PFSK-1 (cell line): ENCODE measurements at regions not wholly inside any gene's neighbourhood (a gene's known extent, or its start where the extent isn't known, plus 50 kb on each side); places are given as distances from the start of the nearest gene placed in this dataset.

Experiments used
- FOXP2 ChIP-seq: optimal IDR thresholded peaks from 2 replicates; pipeline ENCODE3; 2011; ENCODE audit warnings: borderline replicate concordance, control low read depth, inconsistent platforms; ENCODE audit not compliant: insufficient read depth; ENCODE audit errors: extremely low read length, extremely low read depth
- POLR2AphosphoS5 ChIP-seq: IDR thresholded peaks from 2 replicates; pipeline ENCODE4 v1.6.1; 2012; ENCODE audit warnings: low read depth, mild to moderate bottlenecking, control low read depth, low read length, moderate library complexity
- SIN3A ChIP-seq: IDR thresholded peaks from 2 replicates; pipeline ENCODE4 v1.6.1; 2012; ENCODE audit warnings: mild to moderate bottlenecking, low read length, moderate library complexity, borderline replicate concordance; ENCODE audit not compliant: insufficient read depth
- TAF1 ChIP-seq: IDR thresholded peaks from 2 replicates; pipeline ENCODE4 v1.6.1; 2012; ENCODE audit warnings: low read length, control low read depth, borderline replicate concordance; ENCODE audit not compliant: insufficient read depth
- TF ChIP-seq, protein P1 (sequence below), 2 experiments: IDR thresholded peaks; 2 replicates each; pipeline versions ENCODE4 v1.6.1 to v1.8.0; 2011 to 2012; ENCODE audit warnings: low read depth in 2 of 2, low read length in 2 of 2, control low read depth in 1 of 2, inconsistent platforms in 1 of 2, mild to moderate bottlenecking in 1 of 2, moderate library complexity in 1 of 2; ENCODE audit not compliant: insufficient read depth in 1 of 2

DNA sequence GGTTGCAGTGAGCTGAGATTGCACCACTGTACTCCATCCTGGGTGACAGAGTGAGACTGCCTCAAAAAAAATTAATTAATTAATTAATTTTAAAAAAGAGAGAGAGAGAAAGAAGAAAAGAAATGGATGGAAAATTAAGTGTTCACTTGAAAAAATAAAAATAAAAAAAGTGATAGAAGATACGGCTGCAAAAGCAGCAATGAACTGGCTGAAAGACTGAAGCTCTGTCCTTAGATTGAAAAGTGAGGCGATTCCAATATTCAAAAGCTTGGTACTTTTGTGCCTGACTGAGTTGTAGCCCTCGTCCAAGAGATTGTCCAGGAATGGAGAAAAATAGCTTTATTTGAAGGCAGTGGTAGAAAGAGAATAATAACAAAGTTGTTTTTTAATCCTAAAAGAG, 154.6 kb downstream of the ADSS2 start:
- no peak for TF ChIP-seq TAF1
- no peak for TF ChIP-seq SIN3A
- no peak for TF ChIP-seq FOXP2
- TF ChIP-seq, protein P1, sequence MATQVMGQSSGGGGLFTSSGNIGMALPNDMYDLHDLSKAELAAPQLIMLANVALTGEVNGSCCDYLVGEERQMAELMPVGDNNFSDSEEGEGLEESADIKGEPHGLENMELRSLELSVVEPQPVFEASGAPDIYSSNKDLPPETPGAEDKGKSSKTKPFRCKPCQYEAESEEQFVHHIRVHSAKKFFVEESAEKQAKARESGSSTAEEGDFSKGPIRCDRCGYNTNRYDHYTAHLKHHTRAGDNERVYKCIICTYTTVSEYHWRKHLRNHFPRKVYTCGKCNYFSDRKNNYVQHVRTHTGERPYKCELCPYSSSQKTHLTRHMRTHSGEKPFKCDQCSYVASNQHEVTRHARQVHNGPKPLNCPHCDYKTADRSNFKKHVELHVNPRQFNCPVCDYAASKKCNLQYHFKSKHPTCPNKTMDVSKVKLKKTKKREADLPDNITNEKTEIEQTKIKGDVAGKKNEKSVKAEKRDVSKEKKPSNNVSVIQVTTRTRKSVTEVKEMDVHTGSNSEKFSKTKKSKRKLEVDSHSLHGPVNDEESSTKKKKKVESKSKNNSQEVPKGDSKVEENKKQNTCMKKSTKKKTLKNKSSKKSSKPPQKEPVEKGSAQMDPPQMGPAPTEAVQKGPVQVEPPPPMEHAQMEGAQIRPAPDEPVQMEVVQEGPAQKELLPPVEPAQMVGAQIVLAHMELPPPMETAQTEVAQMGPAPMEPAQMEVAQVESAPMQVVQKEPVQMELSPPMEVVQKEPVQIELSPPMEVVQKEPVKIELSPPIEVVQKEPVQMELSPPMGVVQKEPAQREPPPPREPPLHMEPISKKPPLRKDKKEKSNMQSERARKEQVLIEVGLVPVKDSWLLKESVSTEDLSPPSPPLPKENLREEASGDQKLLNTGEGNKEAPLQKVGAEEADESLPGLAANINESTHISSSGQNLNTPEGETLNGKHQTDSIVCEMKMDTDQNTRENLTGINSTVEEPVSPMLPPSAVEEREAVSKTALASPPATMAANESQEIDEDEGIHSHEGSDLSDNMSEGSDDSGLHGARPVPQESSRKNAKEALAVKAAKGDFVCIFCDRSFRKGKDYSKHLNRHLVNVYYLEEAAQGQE (IDR thresholded peaks at IDR 0.05; ENCODE audit: insufficient read depth in 1 of 2, low read depth in 2 of 2, low read length in 2 of 2), result no peak
- TF ChIP-seq POLR2AphosphoS5, result no peak

GRCh38 chr1:244297616-244298015, 154.1 kb downstream of the ADSS2 start:
- TF ChIP-seq POLR2AphosphoS5 (no peak), TAF1 (no peak), FOXP2 (no peak), SIN3A (no peak)

GRCh38 chr1:244301595-244302130, 150.0 kb downstream of the ADSS2 start:
- no peak for TF ChIP-seq POLR2AphosphoS5
- TF ChIP-seq FOXP2, result no peak
- TF ChIP-seq TAF1, result no peak

DNA sequence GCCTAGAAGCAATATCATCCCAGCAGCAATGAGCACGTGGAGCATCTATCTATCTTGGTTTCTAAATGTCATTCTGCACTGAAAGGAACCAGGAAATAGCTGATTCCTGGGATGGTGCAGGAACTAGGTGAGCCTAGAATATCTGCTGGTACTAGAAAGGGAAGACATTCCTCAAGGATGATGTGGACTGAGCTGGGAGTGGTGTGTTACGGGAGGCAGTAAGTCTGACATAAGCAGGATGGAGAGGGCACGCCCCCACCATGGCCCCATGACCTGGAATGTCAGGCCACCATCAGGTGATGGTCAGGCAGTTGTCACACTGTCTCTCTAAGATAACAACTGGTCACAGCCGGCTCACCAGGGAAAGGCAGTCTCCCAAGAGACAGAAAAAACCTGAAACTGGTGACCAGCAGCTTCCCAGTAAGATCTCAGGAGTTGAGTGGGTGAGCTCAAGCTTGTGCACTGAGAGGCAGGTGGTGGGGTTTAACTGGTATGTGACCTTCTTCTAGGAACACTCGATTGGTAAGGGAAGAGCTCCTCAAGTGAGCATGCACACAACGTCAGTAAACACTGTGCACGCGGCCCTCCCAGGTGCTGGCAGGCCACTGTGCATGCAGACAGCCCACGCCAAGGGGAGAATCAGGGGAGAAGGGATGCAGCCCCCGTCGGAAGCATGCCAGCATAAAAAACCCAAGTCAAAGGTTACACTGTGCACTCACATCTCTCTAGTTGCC, 148.7 kb downstream of the ADSS2 start:
- no peak for TF ChIP-seq POLR2AphosphoS5
- TF ChIP-seq TAF1, result no peak
- TF ChIP-seq, protein P1 (IDR thresholded peaks at IDR 0.05; ENCODE audit: insufficient read depth in 1 of 2, low read depth in 2 of 2, low read length in 2 of 2), result no peak
- TF ChIP-seq FOXP2, result no peak
- TF ChIP-seq SIN3A, result no peak

GRCh38 chr1:244303610-244303969, 148.1 kb downstream of the ADSS2 start:
- TF ChIP-seq POLR2AphosphoS5, result no peak
- no peak for TF ChIP-seq TAF1
- TF ChIP-seq SIN3A, result no peak
- TF ChIP-seq, protein P1 (IDR thresholded peaks at IDR 0.05; ENCODE audit: insufficient read depth in 1 of 2, low read depth in 2 of 2, low read length in 2 of 2), result no peak
- TF ChIP-seq FOXP2, result no peak

- TF ChIP-seq FOXP2 (no peak), SIN3A (peak; percentile 28; the same call in 1 of the 2 replicates)
Measured at GRCh38 chr1:244304156-244304555, 147.6 kb downstream of the ADSS2 start.

- TF ChIP-seq POLR2AphosphoS5 (no peak), SIN3A (no peak), TAF1 (no peak), FOXP2 (no peak)
- TF ChIP-seq, protein P1 (IDR thresholded peaks at IDR 0.05; ENCODE audit: insufficient read depth in 1 of 2, low read depth in 2 of 2, low read length in 2 of 2), result no peak
Measured at GRCh38 chr1:244304656-244305055, 147.1 kb downstream of the ADSS2 start.
